SK-N-MC (cell line): ENCODE measurements at regions not wholly inside any gene's neighbourhood (a gene's known extent, or its start where the extent isn't known, plus 50 kb on each side); places are given as distances from the start of the nearest gene placed in this dataset.

Experiments used
- DNase-seq: peaks from one replicate; pipeline ENCODE4 v3.0.0-alpha.2; 2011; ENCODE audit warnings: low read depth, low spot score
- H3K27ac ChIP-seq: fragments of 200-600 bp; sonication (generic); 2 replicates; pipeline ENCODE4 v1.5.1; 2016; ENCODE audit warnings: mixed run types
- H3K36me3 ChIP-seq: fragments of 200-600 bp; sonication (generic); 2 replicates; pipeline ENCODE4 v1.6.1; 2017; ENCODE audit warnings: antibody characterized with exemption, low read length, mixed read lengths; ENCODE audit not compliant: insufficient read depth
- H3K4me3 ChIP-seq: fragments of 200-600 bp; sonication (generic); 2 replicates; pipeline ENCODE4 v1.5.1; 2016
- H3K9ac ChIP-seq: fragments of 200-600 bp; sonication (generic); 2 replicates; pipeline ENCODE4 v1.8.0; 2017; ENCODE audit warnings: mixed run types, mixed read lengths; ENCODE audit not compliant: insufficient read length
- H3K9me3 ChIP-seq: fragments of 200-600 bp; sonication (generic); 2 replicates; pipeline ENCODE4 v1.6.1; 2017; ENCODE audit warnings: low read depth, mild to moderate bottlenecking, antibody characterized with exemption, low read length, moderate library complexity, mixed read lengths
- EZH2 ChIP-seq: fragments of 200-600 bp; sonication (generic); IDR thresholded peaks from one replicate; pipeline ENCODE4 v1.6.1; 2017; ENCODE audit warnings: antibody characterized with exemption
- FOXP2 ChIP-seq: optimal IDR thresholded peaks from 2 replicates; pipeline ENCODE3; 2011; ENCODE audit warnings: mild to moderate bottlenecking, moderate library complexity; ENCODE audit not compliant: insufficient read depth; ENCODE audit errors: extremely low read length, control extremely low read depth
- POLR2AphosphoS5 ChIP-seq: IDR thresholded peaks from 2 replicates; pipeline ENCODE4 v1.6.1; 2012; ENCODE audit warnings: mild to moderate bottlenecking, low read depth, low read length, borderline replicate concordance

DNA sequence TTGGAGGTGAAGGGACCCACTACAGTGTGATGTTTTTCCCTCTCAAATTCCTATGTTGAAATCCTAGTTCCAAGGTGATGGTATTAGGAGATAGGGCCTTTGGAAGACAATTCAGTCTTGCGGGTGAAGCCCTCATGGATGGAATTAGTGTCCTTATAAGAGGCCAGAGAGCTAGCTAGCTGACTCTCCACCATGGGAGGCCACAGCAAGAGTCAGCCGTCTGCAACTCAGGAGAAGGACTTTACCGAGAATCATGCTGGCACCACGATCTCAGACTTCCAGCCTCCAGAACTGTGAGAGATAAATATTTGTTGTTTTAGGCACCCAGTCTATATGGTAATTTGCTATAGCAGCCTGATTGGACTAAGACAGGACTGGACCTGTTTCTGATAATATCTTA lies 461.4 kb downstream of the TSN start:
- TF ChIP-seq EZH2 (no peak), POLR2AphosphoS5 (no peak), FOXP2 (no peak)

DNA sequence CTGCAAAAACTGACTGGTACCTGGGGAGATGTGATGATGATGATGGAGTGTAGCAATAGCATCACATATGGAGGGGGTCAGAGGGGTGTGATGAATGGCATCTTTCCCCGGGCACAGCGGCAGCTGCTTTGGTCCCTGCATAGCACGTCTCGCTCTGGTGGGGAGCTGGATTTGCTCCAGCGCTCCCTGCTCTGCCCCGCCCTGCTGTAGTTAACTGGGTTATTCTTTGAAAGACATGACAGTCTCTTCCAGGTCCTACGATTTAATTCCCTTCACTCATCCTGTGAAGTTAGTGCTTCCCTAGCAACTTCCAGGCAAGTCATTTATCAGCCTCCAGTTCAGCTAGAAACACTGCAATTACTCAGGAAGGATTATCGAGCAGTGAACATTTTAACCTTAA lies 463.1 kb downstream of the TSN start:
- TF ChIP-seq EZH2 = no peak
- no peak for TF ChIP-seq FOXP2
- no peak for TF ChIP-seq POLR2AphosphoS5
- Histone ChIP-seq H3K27ac (no peak overlapping the region), H3K36me3 (no peaks in the 10 kb centered on the region), H3K9me3 (no peaks in the 10 kb centered on the region), H3K4me3 (no peak overlapping the region), H3K9ac (no peak overlapping the region)
- no peak for DNase-seq

More for the DNA sequence above, 461.4 kb downstream of the TSN start:
- no peaks in the 10 kb centered on the region for H3K9me3 ChIP-seq
- no peaks in the 10 kb centered on the region for H3K36me3 ChIP-seq
- DNase-seq = no peak
- H3K9ac ChIP-seq = no peak overlapping the region
- H3K4me3 ChIP-seq = no peak overlapping the region
- no peak overlapping the region for H3K27ac ChIP-seq

DNA sequence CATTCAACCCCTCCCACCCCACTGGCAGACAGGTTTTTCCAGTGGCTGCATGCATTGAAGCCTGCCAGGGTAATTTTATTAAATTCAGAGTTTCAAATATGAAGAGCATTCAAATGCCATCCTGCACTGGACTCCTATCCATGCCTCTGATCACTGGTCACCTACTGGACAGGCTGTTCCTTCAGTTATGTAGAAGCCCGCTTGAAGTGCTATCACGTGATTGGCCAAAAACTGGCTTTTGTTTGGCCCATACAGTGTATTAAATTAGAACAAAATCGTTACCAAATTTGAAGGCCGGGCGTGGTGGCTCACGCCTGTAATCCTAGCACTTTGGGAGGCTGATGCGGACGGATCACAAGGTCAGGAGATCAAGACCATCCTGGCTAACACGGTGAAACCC lies 464.1 kb downstream of the TSN start:
- Histone ChIP-seq H3K4me3 (no peak overlapping the region), H3K9ac (no peak overlapping the region), H3K9me3 (no peaks in the 10 kb centered on the region), H3K36me3 (no peaks in the 10 kb centered on the region), H3K27ac (no peak overlapping the region)
- no peak for TF ChIP-seq POLR2AphosphoS5
- TF ChIP-seq FOXP2 = no peak
- TF ChIP-seq EZH2 = no peak
- no peak for DNase-seq

DNA sequence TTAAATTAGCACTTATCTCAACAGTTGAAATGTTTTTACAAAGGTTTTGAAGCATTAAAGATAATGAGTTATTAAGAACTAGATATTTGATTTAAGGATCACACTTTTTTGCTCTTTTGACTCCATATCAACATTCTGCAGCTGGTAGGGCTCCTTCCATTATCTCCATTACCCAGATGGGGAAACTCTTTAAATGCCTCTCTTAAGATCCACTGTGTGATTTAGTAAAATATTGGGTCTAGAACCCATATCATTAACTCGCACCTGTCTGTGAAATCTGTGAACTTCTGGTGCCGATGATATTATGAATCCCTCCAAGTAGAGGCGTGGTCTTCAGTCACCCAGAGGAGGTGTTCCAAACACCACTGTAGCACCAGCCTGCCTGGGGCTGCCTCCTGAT lies 466.2 kb downstream of the TSN start:
- H3K27ac ChIP-seq = no peak overlapping the region
- TF ChIP-seq EZH2 = no peak
- no peak for TF ChIP-seq POLR2AphosphoS5
- no peak for TF ChIP-seq FOXP2
- DNase-seq = no peak
- H3K9ac ChIP-seq = no peak overlapping the region
- H3K9me3 ChIP-seq = no peaks in the 10 kb centered on the region
- H3K36me3 ChIP-seq = no peaks in the 10 kb centered on the region
- H3K4me3 ChIP-seq = no peak overlapping the region

DNA sequence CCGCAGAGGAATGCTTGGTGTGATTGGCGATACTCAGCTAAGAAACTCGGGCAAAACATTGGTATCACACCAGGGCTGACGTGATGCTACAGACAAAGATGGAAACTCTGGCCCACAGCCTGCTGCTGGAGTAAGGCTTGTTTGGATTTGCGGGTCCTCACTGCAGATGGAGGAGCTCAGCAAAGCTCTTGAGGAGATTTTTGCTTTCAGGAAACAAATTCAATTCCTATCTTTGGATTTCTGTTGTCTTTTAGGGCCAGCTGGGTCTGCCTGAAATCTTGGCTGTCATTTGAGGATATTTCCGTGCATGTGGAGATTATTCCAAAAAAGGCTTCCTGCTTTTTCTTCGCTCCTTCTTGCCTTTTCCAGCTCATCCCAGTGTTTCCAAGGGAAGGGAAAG lies 475.8 kb downstream of the TSN start:
- DNase-seq = no peak
- H3K4me3 ChIP-seq = no peak overlapping the region
- H3K9me3 ChIP-seq = no peaks in the 10 kb centered on the region
- H3K36me3 ChIP-seq = no peaks in the 10 kb centered on the region
- TF ChIP-seq EZH2 (no peak), FOXP2 (no peak), POLR2AphosphoS5 (no peak)
- no peak overlapping the region for H3K9ac ChIP-seq
- H3K27ac ChIP-seq = no peak overlapping the region

DNA sequence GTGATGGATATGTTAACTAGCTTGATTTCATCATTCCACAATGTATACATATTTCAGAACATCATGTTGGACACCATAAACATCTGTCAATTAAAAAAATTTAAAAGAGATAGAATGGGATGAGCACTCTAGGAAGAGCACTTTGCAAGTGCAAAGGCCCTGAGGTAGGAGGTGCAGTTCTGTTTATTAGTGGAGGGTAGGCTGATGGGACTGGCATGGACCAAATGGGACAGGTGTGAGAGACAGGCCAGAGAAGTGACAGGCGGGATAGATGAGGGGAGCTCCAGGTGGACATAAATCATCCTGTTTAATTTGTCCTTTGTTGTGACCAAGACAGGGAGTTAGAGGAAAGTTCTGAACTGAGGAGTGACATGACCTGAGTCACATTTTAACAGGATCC lies 477.9 kb downstream of the TSN start:
- Histone ChIP-seq H3K9ac (no peak overlapping the region), H3K36me3 (no peaks in the 10 kb centered on the region), H3K27ac (no peak overlapping the region), H3K9me3 (no peaks in the 10 kb centered on the region), H3K4me3 (no peak overlapping the region)
- no peak for DNase-seq
- no peak for TF ChIP-seq POLR2AphosphoS5
- no peak for TF ChIP-seq FOXP2
- TF ChIP-seq EZH2 = no peak

DNA sequence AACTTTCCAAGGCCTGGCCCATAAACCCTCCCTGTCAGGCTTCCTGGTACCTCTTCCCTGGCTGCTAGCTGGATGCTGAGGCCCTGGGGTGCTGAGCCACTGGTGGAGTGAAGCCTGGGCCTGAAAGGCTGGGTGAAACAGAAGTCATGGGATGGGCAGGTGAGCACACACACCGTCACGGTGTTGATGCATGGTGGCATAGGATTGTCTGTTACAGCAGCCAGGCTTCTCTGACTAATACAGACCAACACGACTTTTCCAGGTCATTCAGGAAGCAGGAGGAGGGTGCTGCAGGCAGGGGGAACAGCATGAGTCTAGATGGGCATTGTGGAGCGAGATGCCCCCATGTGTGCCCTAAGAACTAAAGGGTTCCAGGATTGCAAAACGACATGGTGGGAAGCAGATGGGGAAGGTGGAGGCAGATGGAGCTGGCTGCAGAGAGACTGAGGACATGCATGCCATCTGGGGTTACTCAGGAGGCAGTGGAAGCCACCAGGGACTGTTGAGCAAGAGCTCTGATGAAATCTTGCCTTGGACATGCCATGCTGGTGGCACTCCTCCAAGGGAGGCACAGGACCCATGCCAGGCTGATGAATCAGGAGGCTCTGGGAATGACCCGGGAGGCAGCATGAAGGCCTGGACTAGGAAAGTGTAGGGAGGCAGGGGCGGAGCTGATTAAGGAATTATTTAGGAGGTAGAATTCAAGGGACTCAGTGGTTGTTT lies 480.9 kb downstream of the TSN start:
- H3K4me3 ChIP-seq = no peak overlapping the region
- no peak for DNase-seq

DNA sequence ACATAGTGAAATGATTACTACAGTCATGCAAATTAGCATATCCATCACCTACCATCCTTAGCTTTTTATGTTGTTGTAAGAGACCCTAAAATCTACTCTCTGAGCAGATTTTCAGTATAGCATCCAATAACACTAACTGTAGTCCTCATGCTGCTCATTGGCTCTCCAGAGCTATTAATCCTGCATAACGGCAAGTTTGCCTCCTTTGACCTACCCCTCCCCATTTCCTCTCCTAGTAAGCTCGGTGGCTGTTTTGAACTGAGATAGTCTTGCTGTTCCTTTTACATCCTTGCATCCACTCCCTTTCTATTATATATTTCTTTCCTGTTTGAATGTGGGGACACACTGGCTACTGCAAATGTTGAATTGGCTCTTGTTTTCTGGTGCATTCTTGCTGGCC lies 481.5 kb downstream of the TSN start:
- Histone ChIP-seq H3K36me3 (no peaks in the 10 kb centered on the region), H3K9me3 (no peaks in the 10 kb centered on the region), H3K4me3 (no peak overlapping the region), H3K27ac (no peak overlapping the region), H3K9ac (no peak overlapping the region)
- TF ChIP-seq POLR2AphosphoS5 (no peak), FOXP2 (no peak), EZH2 (no peak)
- DNase-seq = no peak

More for the DNA sequence above, 480.9 kb downstream of the TSN start:
- H3K9me3 ChIP-seq = no peaks in the 10 kb centered on the region
- H3K27ac ChIP-seq = no peak overlapping the region
- no peak overlapping the region for H3K9ac ChIP-seq
- TF ChIP-seq FOXP2 = no peak
- TF ChIP-seq EZH2 = no peak
- no peak for TF ChIP-seq POLR2AphosphoS5
- H3K36me3 ChIP-seq = no peaks in the 10 kb centered on the region

DNA sequence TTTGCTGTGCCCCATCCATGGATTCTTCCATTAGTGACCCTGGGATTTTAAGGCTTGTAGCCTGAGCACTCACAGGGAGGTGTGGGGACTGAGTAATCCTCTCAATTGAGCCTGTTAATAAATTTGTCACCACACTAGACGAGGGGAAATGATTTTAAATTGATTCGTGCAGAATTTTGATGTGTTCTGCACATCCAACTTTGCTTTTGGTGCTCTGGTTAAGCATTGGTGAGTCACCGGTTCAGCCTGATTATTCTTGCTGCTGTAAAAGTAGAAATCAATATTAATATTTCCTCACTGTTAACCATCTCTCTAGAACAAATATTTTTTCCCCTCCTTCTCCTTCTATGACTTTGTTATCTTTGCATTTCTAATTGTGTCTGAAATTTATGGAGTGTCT lies 482.0 kb downstream of the TSN start:
- Histone ChIP-seq H3K4me3 (no peak overlapping the region), H3K9me3 (no peaks in the 10 kb centered on the region), H3K27ac (no peak overlapping the region), H3K9ac (no peak overlapping the region), H3K36me3 (no peaks in the 10 kb centered on the region)
- no peak for DNase-seq
- TF ChIP-seq FOXP2 = no peak
- TF ChIP-seq EZH2 = no peak
- TF ChIP-seq POLR2AphosphoS5 = no peak
